ENCODE measurements at regions not wholly inside any gene's neighbourhood (a gene's known extent, or its start where the extent isn't known, plus 50 kb on each side); places are given as distances from the start of the nearest gene placed in this dataset.

- H3K9me3 ChIP-seq (ENCODE audit: control insufficient read depth in 4 of 4, low read length in 3 of 4), result peaks cover 0 to 3% (median 2%) of the 10 kb centered on the region in 4 donors
- H3K4me1 ChIP-seq (ENCODE audit: control insufficient read depth in 4 of 4, insufficient read depth in 4 of 4, low read length in 3 of 4), result no peaks in the 10 kb centered on the region
- TF ChIP-seq SP1 (IDR thresholded peaks at IDR 0.05), result no peak
- TF ChIP-seq YY1 (IDR thresholded peaks at IDR 0.05), result no peak
- TF ChIP-seq NR2F2 (IDR thresholded peaks at IDR 0.05), result no peak
- TF ChIP-seq FOXA1 (IDR thresholded peaks at IDR 0.05), result no peak
- TF ChIP-seq, protein P1, sequence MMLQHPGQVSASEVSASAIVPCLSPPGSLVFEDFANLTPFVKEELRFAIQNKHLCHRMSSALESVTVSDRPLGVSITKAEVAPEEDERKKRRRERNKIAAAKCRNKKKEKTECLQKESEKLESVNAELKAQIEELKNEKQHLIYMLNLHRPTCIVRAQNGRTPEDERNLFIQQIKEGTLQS (IDR thresholded peaks at IDR 0.05), result no peak
- TF ChIP-seq, protein P2, sequence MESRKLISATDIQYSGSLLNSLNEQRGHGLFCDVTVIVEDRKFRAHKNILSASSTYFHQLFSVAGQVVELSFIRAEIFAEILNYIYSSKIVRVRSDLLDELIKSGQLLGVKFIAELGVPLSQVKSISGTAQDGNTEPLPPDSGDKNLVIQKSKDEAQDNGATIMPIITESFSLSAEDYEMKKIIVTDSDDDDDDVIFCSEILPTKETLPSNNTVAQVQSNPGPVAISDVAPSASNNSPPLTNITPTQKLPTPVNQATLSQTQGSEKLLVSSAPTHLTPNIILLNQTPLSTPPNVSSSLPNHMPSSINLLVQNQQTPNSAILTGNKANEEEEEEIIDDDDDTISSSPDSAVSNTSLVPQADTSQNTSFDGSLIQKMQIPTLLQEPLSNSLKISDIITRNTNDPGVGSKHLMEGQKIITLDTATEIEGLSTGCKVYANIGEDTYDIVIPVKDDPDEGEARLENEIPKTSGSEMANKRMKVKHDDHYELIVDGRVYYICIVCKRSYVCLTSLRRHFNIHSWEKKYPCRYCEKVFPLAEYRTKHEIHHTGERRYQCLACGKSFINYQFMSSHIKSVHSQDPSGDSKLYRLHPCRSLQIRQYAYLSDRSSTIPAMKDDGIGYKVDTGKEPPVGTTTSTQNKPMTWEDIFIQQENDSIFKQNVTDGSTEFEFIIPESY (IDR thresholded peaks at IDR 0.05), result no peak
- no peak for TF ChIP-seq EGR1 (IDR thresholded peaks at IDR 0.05; ENCODE audit: low read depth in 2 of 2)
- TF ChIP-seq, protein P3, sequence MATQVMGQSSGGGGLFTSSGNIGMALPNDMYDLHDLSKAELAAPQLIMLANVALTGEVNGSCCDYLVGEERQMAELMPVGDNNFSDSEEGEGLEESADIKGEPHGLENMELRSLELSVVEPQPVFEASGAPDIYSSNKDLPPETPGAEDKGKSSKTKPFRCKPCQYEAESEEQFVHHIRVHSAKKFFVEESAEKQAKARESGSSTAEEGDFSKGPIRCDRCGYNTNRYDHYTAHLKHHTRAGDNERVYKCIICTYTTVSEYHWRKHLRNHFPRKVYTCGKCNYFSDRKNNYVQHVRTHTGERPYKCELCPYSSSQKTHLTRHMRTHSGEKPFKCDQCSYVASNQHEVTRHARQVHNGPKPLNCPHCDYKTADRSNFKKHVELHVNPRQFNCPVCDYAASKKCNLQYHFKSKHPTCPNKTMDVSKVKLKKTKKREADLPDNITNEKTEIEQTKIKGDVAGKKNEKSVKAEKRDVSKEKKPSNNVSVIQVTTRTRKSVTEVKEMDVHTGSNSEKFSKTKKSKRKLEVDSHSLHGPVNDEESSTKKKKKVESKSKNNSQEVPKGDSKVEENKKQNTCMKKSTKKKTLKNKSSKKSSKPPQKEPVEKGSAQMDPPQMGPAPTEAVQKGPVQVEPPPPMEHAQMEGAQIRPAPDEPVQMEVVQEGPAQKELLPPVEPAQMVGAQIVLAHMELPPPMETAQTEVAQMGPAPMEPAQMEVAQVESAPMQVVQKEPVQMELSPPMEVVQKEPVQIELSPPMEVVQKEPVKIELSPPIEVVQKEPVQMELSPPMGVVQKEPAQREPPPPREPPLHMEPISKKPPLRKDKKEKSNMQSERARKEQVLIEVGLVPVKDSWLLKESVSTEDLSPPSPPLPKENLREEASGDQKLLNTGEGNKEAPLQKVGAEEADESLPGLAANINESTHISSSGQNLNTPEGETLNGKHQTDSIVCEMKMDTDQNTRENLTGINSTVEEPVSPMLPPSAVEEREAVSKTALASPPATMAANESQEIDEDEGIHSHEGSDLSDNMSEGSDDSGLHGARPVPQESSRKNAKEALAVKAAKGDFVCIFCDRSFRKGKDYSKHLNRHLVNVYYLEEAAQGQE (IDR thresholded peaks at IDR 0.05), result no peak
- TF ChIP-seq HNF4A (conservative IDR thresholded peaks at IDR 0.05), result no peak
- no peak for TF ChIP-seq FOXA2 (IDR thresholded peaks at IDR 0.05)
- no peaks in the 10 kb centered on the region for H3K36me3 ChIP-seq (ENCODE audit: control insufficient read depth in 4 of 4, insufficient read depth in 3 of 4, low read depth in 1 of 4, low read length in 3 of 4)
- no peak overlapping the region for H3K4me3 ChIP-seq (ENCODE audit: low read depth in 1 of 3, low read length in 3 of 3)
- no peak for DNase-seq (ENCODE audit: low spot score)
- no peak overlapping the region for H3K9ac ChIP-seq (ENCODE audit: low read depth in 1 of 2, low read length in 2 of 2)
- no peak overlapping the region for H3K27ac ChIP-seq (ENCODE audit: low read depth in 1 of 2, low read length in 2 of 2)
- 74% methylated on average over 4 of the region's 4 CpGs for WGBS
- H3K27me3 ChIP-seq (ENCODE audit: control insufficient read depth in 4 of 4, insufficient read depth in 4 of 4, low read length in 3 of 4), result no peaks in the 10 kb centered on the region
Observed at GRCh38 chr6:22726966-22727365, 157.6 kb downstream of the HDGFL1 start.

DNA sequence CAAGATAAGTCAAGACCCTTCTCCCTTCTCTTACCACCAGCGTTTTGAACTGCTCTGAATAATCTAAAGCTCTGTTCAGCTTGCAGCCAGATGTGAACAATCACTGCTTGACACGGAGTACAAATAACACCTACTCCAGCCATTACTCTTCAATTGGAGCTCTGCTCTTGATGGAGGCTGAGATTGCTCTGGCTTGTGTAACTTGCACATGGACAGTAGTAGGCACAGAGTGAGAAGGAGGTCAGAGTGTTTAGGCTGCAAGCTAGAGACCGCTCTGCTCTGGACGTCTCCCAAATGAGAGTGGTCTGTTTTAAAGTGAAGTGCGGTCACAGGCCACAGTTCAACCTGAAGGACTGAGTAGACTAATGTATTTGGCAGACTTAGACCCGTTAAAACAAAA is 158.3 kb downstream of the HDGFL1 start:
- 76% methylated on average over 6 of the region's 6 CpGs for WGBS
- TF ChIP-seq SP1 (IDR thresholded peaks at IDR 0.05) (no peak), YY1 (IDR thresholded peaks at IDR 0.05) (no peak), HNF4A (conservative IDR thresholded peaks at IDR 0.05) (no peak), TAF1 (conservative IDR thresholded peaks at IDR 0.05) (no peak), RAD21 (IDR thresholded peaks at IDR 0.05) (no peak), HNF4G (IDR thresholded peaks at IDR 0.05) (no peak), JUND (IDR thresholded peaks at IDR 0.05) (no peak), GABPA (IDR thresholded peaks at IDR 0.05 in 1 of 2, conservative IDR thresholded peaks at IDR 0.05 in 1 of 2) (no peak)
- TF ChIP-seq, protein P1 (IDR thresholded peaks at IDR 0.05), result no peak
- TF ChIP-seq, protein P3 (IDR thresholded peaks at IDR 0.05), result no peak
- TF ChIP-seq, protein P2 (IDR thresholded peaks at IDR 0.05), result no peak

More for the DNA sequence above, 158.3 kb downstream of the HDGFL1 start:
- Histone ChIP-seq H3K27ac (ENCODE audit: low read depth in 1 of 2, low read length in 2 of 2) (no peak overlapping the region), H3K9me3 (ENCODE audit: control insufficient read depth in 4 of 4, low read length in 3 of 4) (peaks cover 0 to 3% (median under 1%) of the 10 kb centered on the region in 4 donors), H3K36me3 (ENCODE audit: control insufficient read depth in 4 of 4, insufficient read depth in 3 of 4, low read depth in 1 of 4, low read length in 3 of 4) (no peaks in the 10 kb centered on the region), H3K9ac (ENCODE audit: low read depth in 1 of 2, low read length in 2 of 2) (no peak overlapping the region), H3K27me3 (ENCODE audit: control insufficient read depth in 4 of 4, insufficient read depth in 4 of 4, low read length in 3 of 4) (no peaks in the 10 kb centered on the region), H3K4me3 (ENCODE audit: low read depth in 1 of 3, low read length in 3 of 3) (no peak overlapping the region), H3K4me1 (ENCODE audit: control insufficient read depth in 4 of 4, insufficient read depth in 4 of 4, low read length in 3 of 4) (no peaks in the 10 kb centered on the region)
- DNase-seq (ENCODE audit: low spot score), result no peak
